ENCODE measurements at regions not wholly inside any gene's neighbourhood (a gene's known extent, or its start where the extent isn't known, plus 50 kb on each side); places are given as distances from the start of the nearest gene placed in this dataset.

GRCh38 chr18:73778032-73778359 is 369.6 kb downstream of the FBXO15 start:
- H3K4me1 ChIP-seq (ENCODE audit: control insufficient read depth, low read depth, low read length) = peaks cover 3% of the 10 kb centered on the region
- no peak overlapping the region for H3K27ac ChIP-seq (ENCODE audit: low read length)
- H3K36me3 ChIP-seq (ENCODE audit: control insufficient read depth, low read depth, low read length) = no peaks in the 10 kb centered on the region
- H3K4me3 ChIP-seq (ENCODE audit: low read length) = no peak overlapping the region
- H3K9ac ChIP-seq (ENCODE audit: low read length) = no peak overlapping the region
- H3K9me3 ChIP-seq (ENCODE audit: control insufficient read depth, low read depth, low read length) = no peaks in the 10 kb centered on the region
- H3K27me3 ChIP-seq (ENCODE audit: control insufficient read depth, insufficient read depth, low read length) = no peaks in the 10 kb centered on the region

GRCh38 chr18:73777356-73778031 is 370.1 kb downstream of the FBXO15 start:
- Histone ChIP-seq H3K27me3 (ENCODE audit: control insufficient read depth, insufficient read depth, low read length) (no peaks in the 10 kb centered on the region), H3K27ac (ENCODE audit: low read length) (no peak overlapping the region), H3K4me1 (ENCODE audit: control insufficient read depth, low read depth, low read length) (peaks cover 3% of the 10 kb centered on the region), H3K9me3 (ENCODE audit: control insufficient read depth, low read depth, low read length) (no peaks in the 10 kb centered on the region), H3K9ac (ENCODE audit: low read length) (no peak overlapping the region), H3K36me3 (ENCODE audit: control insufficient read depth, low read depth, low read length) (no peaks in the 10 kb centered on the region), H3K4me3 (ENCODE audit: low read length) (no peak overlapping the region)

- Histone ChIP-seq H3K4me1 (ENCODE audit: control insufficient read depth, low read depth, low read length) (no peaks in the 10 kb centered on the region), H3K9me3 (ENCODE audit: control insufficient read depth, low read depth, low read length) (no peaks in the 10 kb centered on the region), H3K27me3 (ENCODE audit: control insufficient read depth, insufficient read depth, low read length) (no peaks in the 10 kb centered on the region), H3K9ac (ENCODE audit: low read length) (no peak overlapping the region), H3K4me3 (ENCODE audit: low read length) (no peak overlapping the region), H3K36me3 (ENCODE audit: control insufficient read depth, low read depth, low read length) (no peaks in the 10 kb centered on the region), H3K27ac (ENCODE audit: low read length) (no peak overlapping the region)
These were observed 372.7 kb downstream of the FBXO15 start for GRCh38 chr18:73774811-73775509.

- Histone ChIP-seq H3K27ac (ENCODE audit: low read length) (no peak overlapping the region), H3K9ac (ENCODE audit: low read length) (no peak overlapping the region), H3K4me3 (ENCODE audit: low read length) (no peak overlapping the region), H3K4me1 (ENCODE audit: control insufficient read depth, low read depth, low read length) (no peaks in the 10 kb centered on the region), H3K27me3 (ENCODE audit: control insufficient read depth, insufficient read depth, low read length) (no peaks in the 10 kb centered on the region), H3K9me3 (ENCODE audit: control insufficient read depth, low read depth, low read length) (no peaks in the 10 kb centered on the region), H3K36me3 (ENCODE audit: control insufficient read depth, low read depth, low read length) (no peaks in the 10 kb centered on the region)
These were observed 379.6 kb downstream of the FBXO15 start for GRCh38 chr18:73768043-73768442.

- Histone ChIP-seq H3K4me3 (ENCODE audit: low read length) (no peak overlapping the region), H3K27ac (ENCODE audit: low read length) (no peak overlapping the region), H3K27me3 (ENCODE audit: control insufficient read depth, insufficient read depth, low read length) (no peaks in the 10 kb centered on the region), H3K9me3 (ENCODE audit: control insufficient read depth, low read depth, low read length) (no peaks in the 10 kb centered on the region), H3K9ac (ENCODE audit: low read length) (no peak overlapping the region), H3K4me1 (ENCODE audit: control insufficient read depth, low read depth, low read length) (no peaks in the 10 kb centered on the region), H3K36me3 (ENCODE audit: control insufficient read depth, low read depth, low read length) (no peaks in the 10 kb centered on the region)
These were observed 380.6 kb downstream of the FBXO15 start for GRCh38 chr18:73766910-73767515.

- no peaks in the 10 kb centered on the region for H3K36me3 ChIP-seq (ENCODE audit: control insufficient read depth, low read depth, low read length)
- no peak overlapping the region for H3K4me3 ChIP-seq (ENCODE audit: low read length)
- no peak overlapping the region for H3K27ac ChIP-seq (ENCODE audit: low read length)
- no peak overlapping the region for H3K9ac ChIP-seq (ENCODE audit: low read length)
- no peaks in the 10 kb centered on the region for H3K9me3 ChIP-seq (ENCODE audit: control insufficient read depth, low read depth, low read length)
- H3K27me3 ChIP-seq (ENCODE audit: control insufficient read depth, insufficient read depth, low read length) = no peaks in the 10 kb centered on the region
- no peaks in the 10 kb centered on the region for H3K4me1 ChIP-seq (ENCODE audit: control insufficient read depth, low read depth, low read length)
These were observed 389.2 kb downstream of the FBXO15 start for GRCh38 chr18:73758446-73758845.

- H3K27ac ChIP-seq (ENCODE audit: low read length) = no peak overlapping the region
- no peak overlapping the region for H3K9ac ChIP-seq (ENCODE audit: low read length)
- H3K27me3 ChIP-seq (ENCODE audit: control insufficient read depth, insufficient read depth, low read length) = no peaks in the 10 kb centered on the region
These were observed 391.2 kb downstream of the FBXO15 start for GRCh38 chr18:73756256-73757091.

GRCh38 chr18:73752965-73753364 is 394.7 kb downstream of the FBXO15 start:
- H3K9me3 ChIP-seq (ENCODE audit: control insufficient read depth, low read depth, low read length) = no peaks in the 10 kb centered on the region

More at GRCh38 chr18:73756256-73757091, 391.2 kb downstream of the FBXO15 start:
- Histone ChIP-seq H3K36me3 (ENCODE audit: control insufficient read depth, low read depth, low read length) (no peaks in the 10 kb centered on the region), H3K4me3 (ENCODE audit: low read length) (no peak overlapping the region), H3K9me3 (ENCODE audit: control insufficient read depth, low read depth, low read length) (no peaks in the 10 kb centered on the region), H3K4me1 (ENCODE audit: control insufficient read depth, low read depth, low read length) (no peaks in the 10 kb centered on the region)

GRCh38 chr18:73752546-73752945 is 395.1 kb downstream of the FBXO15 start:
- H3K36me3 ChIP-seq (ENCODE audit: control insufficient read depth, low read depth, low read length) = no peaks in the 10 kb centered on the region
- no peak overlapping the region for H3K9ac ChIP-seq (ENCODE audit: low read length)
- H3K4me1 ChIP-seq (ENCODE audit: control insufficient read depth, low read depth, low read length) = no peaks in the 10 kb centered on the region
- H3K27me3 ChIP-seq (ENCODE audit: control insufficient read depth, insufficient read depth, low read length) = no peaks in the 10 kb centered on the region
- H3K4me3 ChIP-seq (ENCODE audit: low read length) = no peak overlapping the region
- H3K9me3 ChIP-seq (ENCODE audit: control insufficient read depth, low read depth, low read length) = no peaks in the 10 kb centered on the region
- H3K27ac ChIP-seq (ENCODE audit: low read length) = no peak overlapping the region

More at GRCh38 chr18:73752965-73753364, 394.7 kb downstream of the FBXO15 start:
- H3K27ac ChIP-seq (ENCODE audit: low read length) = no peak overlapping the region
- no peak overlapping the region for H3K9ac ChIP-seq (ENCODE audit: low read length)
- H3K36me3 ChIP-seq (ENCODE audit: control insufficient read depth, low read depth, low read length) = no peaks in the 10 kb centered on the region
- no peaks in the 10 kb centered on the region for H3K4me1 ChIP-seq (ENCODE audit: control insufficient read depth, low read depth, low read length)
- no peaks in the 10 kb centered on the region for H3K27me3 ChIP-seq (ENCODE audit: control insufficient read depth, insufficient read depth, low read length)
- no peak overlapping the region for H3K4me3 ChIP-seq (ENCODE audit: low read length)

GRCh38 chr18:73750052-73750451 is 397.6 kb downstream of the FBXO15 start:
- Histone ChIP-seq H3K27me3 (ENCODE audit: control insufficient read depth, insufficient read depth, low read length) (no peaks in the 10 kb centered on the region), H3K4me3 (ENCODE audit: low read length) (no peak overlapping the region), H3K4me1 (ENCODE audit: control insufficient read depth, low read depth, low read length) (no peaks in the 10 kb centered on the region), H3K9ac (ENCODE audit: low read length) (no peak overlapping the region), H3K27ac (ENCODE audit: low read length) (no peak overlapping the region), H3K36me3 (ENCODE audit: control insufficient read depth, low read depth, low read length) (no peaks in the 10 kb centered on the region), H3K9me3 (ENCODE audit: control insufficient read depth, low read depth, low read length) (no peaks in the 10 kb centered on the region)

- H3K27ac ChIP-seq (ENCODE audit: low read length) = no peak overlapping the region
- no peak overlapping the region for H3K4me3 ChIP-seq (ENCODE audit: low read length)
- no peaks in the 10 kb centered on the region for H3K9me3 ChIP-seq (ENCODE audit: control insufficient read depth, low read depth, low read length)
- H3K9ac ChIP-seq (ENCODE audit: low read length) = no peak overlapping the region
- no peaks in the 10 kb centered on the region for H3K36me3 ChIP-seq (ENCODE audit: control insufficient read depth, low read depth, low read length)
- no peaks in the 10 kb centered on the region for H3K27me3 ChIP-seq (ENCODE audit: control insufficient read depth, insufficient read depth, low read length)
- peaks cover 3% of the 10 kb centered on the region for H3K4me1 ChIP-seq (ENCODE audit: control insufficient read depth, low read depth, low read length)
These were observed 398.3 kb downstream of the FBXO15 start for GRCh38 chr18:73749304-73749703.
